ENCODE measurements at regions not wholly inside any gene's neighbourhood (a gene's known extent, or its start where the extent isn't known, plus 50 kb on each side); places are given as distances from the start of the nearest gene placed in this dataset.

- no peak overlapping the region for H3K4me3 ChIP-seq (ENCODE audit: low read depth, low read length)
- no peak for DNase-seq (ENCODE audit: low read depth)
- no peak for TF ChIP-seq CTCF (IDR thresholded peaks at IDR 0.05; ENCODE audit: insufficient read depth, low read depth, low read length, missing control alignments)
These were observed 308.0 kb upstream of the B3GALT2 start for GRCh38 chr1:193494368-193494767.

- DNase-seq (ENCODE audit: low read depth) = no peak
- no peak overlapping the region for H3K4me3 ChIP-seq (ENCODE audit: low read depth, low read length)
- TF ChIP-seq CTCF (IDR thresholded peaks at IDR 0.05; ENCODE audit: insufficient read depth, low read depth, low read length, missing control alignments) = no peak
These were observed 302.8 kb upstream of the B3GALT2 start for GRCh38 chr1:193489191-193489590.

- no peak overlapping the region for H3K4me3 ChIP-seq (ENCODE audit: low read depth, low read length)
- no peak for DNase-seq (ENCODE audit: low read depth)
These were observed 301.3 kb upstream of the B3GALT2 start for GRCh38 chr1:193487722-193488121.

GRCh38 chr1:193486671-193487229 is 300.3 kb upstream of the B3GALT2 start:
- DNase-seq (ENCODE audit: low read depth) = peak; percentile 19
- H3K4me3 ChIP-seq (ENCODE audit: low read depth, low read length) = no peak overlapping the region

More at GRCh38 chr1:193487722-193488121, 301.3 kb upstream of the B3GALT2 start:
- TF ChIP-seq CTCF (IDR thresholded peaks at IDR 0.05; ENCODE audit: insufficient read depth, low read depth, low read length, missing control alignments) = no peak

GRCh38 chr1:193480755-193481154 is 294.3 kb upstream of the B3GALT2 start:
- TF ChIP-seq CTCF (IDR thresholded peaks at IDR 0.05; ENCODE audit: insufficient read depth, low read depth, low read length, missing control alignments) = no peak
- no peak for DNase-seq (ENCODE audit: low read depth)
- no peak overlapping the region for H3K4me3 ChIP-seq (ENCODE audit: low read depth, low read length)

More at GRCh38 chr1:193486671-193487229, 300.3 kb upstream of the B3GALT2 start:
- TF ChIP-seq CTCF (IDR thresholded peaks at IDR 0.05; ENCODE audit: insufficient read depth, low read depth, low read length, missing control alignments) = no peak

GRCh38 chr1:193479187-193479586 is 292.8 kb upstream of the B3GALT2 start:
- no peak overlapping the region for H3K4me3 ChIP-seq (ENCODE audit: low read depth, low read length)
- DNase-seq (ENCODE audit: low read depth) = peak; percentile 90
- no peak for TF ChIP-seq CTCF (IDR thresholded peaks at IDR 0.05; ENCODE audit: insufficient read depth, low read depth, low read length, missing control alignments)

- H3K4me3 ChIP-seq (ENCODE audit: low read depth, low read length) = no peak overlapping the region
- no peak for DNase-seq (ENCODE audit: low read depth)
- no peak for TF ChIP-seq CTCF (IDR thresholded peaks at IDR 0.05; ENCODE audit: insufficient read depth, low read depth, low read length, missing control alignments)
These were observed 290.3 kb upstream of the B3GALT2 start for GRCh38 chr1:193476748-193477147.
